Right lobe of liver (tissue), 4 donors: ENCODE measurements at regions not wholly inside any gene's neighbourhood (a gene's known extent, or its start where the extent isn't known, plus 50 kb on each side); places are given as distances from the start of the nearest gene placed in this dataset.

Experiments
- CTCF ChIP-seq, 4 donors: fragments of 200-600 bp in 3 of 4; fragments of 450-650 bp in 1 of 4; IDR thresholded peaks; one replicate each; pipeline versions ENCODE4 v1.5.1 to v1.8.0; 2016 to 2022; ENCODE audit warnings: antibody characterized with exemption in 4 of 4, mild to moderate bottlenecking in 2 of 4
- POLR2A ChIP-seq: fragments of 450-650 bp; IDR thresholded peaks from one replicate; pipeline ENCODE4 v1.6.1; 2017; ENCODE audit warnings: antibody characterized with exemption, mild to moderate bottlenecking
- donor health status: DM: no; HTN: no; CAD: no.
- donor health status: DM: no; HTN: no; CAD: no.
- donor health status: DM: no; HTN: yes; CAD: no.

- TF ChIP-seq CTCF (IDR thresholded peaks at IDR 0.05) (no peak), POLR2A (no peak)
Observed at GRCh38 chr7:46885167-46885566, 696.7 kb downstream of the TNS3 start.
